H9 (cell line): ENCODE measurements at regions not wholly inside any gene's neighbourhood (a gene's known extent, or its start where the extent isn't known, plus 50 kb on each side); places are given as distances from the start of the nearest gene placed in this dataset.
A peak's percentile ranks its signal among the peaks of the same experiment; 100 is the strongest.

Source experiments
- DNase-seq: peaks from one replicate; pipeline ENCODE4 v3.0.0-alpha.2; 2017
- H2AFZ ChIP-seq: one replicate; pipeline ENCODE4 v1.6.1; 2013; ENCODE audit warnings: mild to moderate bottlenecking, low read length, control low read depth, moderate library complexity
- H2AK5ac ChIP-seq: 2 replicates; pipeline ENCODE4 v1.6.1; 2013; ENCODE audit warnings: low read length, control low read depth, mixed read lengths; ENCODE audit not compliant: insufficient read length
- H2BK120ac ChIP-seq: one replicate; pipeline ENCODE4 v1.6.1; 2013; ENCODE audit warnings: low read depth, mild to moderate bottlenecking, low read length, control low read depth, inconsistent platforms; ENCODE audit not compliant: poor library complexity, severe bottlenecking
- H2BK12ac ChIP-seq: 2 replicates; pipeline ENCODE4 v1.6.1; 2013; ENCODE audit warnings: low read length, control low read depth, mixed read lengths, low read depth; ENCODE audit not compliant: insufficient read length
- H2BK15ac ChIP-seq: 2 replicates; pipeline ENCODE4 v1.6.1; 2013; ENCODE audit warnings: low read depth, low read length, control low read depth
- H2BK20ac ChIP-seq: one replicate; pipeline ENCODE4 v1.6.1; 2013; ENCODE audit warnings: low read depth, mild to moderate bottlenecking, low read length, control low read depth, inconsistent platforms; ENCODE audit not compliant: poor library complexity, severe bottlenecking
- H2BK5ac ChIP-seq: 2 replicates; pipeline ENCODE4 v1.6.1; 2013; ENCODE audit warnings: low read length, control low read depth, mixed read lengths; ENCODE audit not compliant: insufficient read length
- H3K14ac ChIP-seq: 2 replicates; pipeline ENCODE4 v1.6.1; 2013; ENCODE audit warnings: low read length, control low read depth; ENCODE audit not compliant: insufficient read depth
- H3K18ac ChIP-seq: 2 replicates; pipeline ENCODE4 v1.6.1; 2013; ENCODE audit warnings: low read depth, mild to moderate bottlenecking, mixed read lengths, low read length, control low read depth; ENCODE audit not compliant: insufficient read length
- H3K23ac ChIP-seq: 2 replicates; pipeline ENCODE4 v1.6.1; 2013; ENCODE audit warnings: low read length, control low read depth, mixed read lengths, low read depth; ENCODE audit not compliant: insufficient read length
- H3K23me2 ChIP-seq: 2 replicates; pipeline ENCODE4 v1.6.1; 2013; ENCODE audit warnings: low read depth, mild to moderate bottlenecking, mixed read lengths, low read length, control low read depth; ENCODE audit not compliant: insufficient read length, poor library complexity, severe bottlenecking
- H3K27ac ChIP-seq: 2 replicates; pipeline ENCODE4 v1.5.1; 2013; ENCODE audit warnings: low read length, control low read depth, mixed read lengths, low read depth; ENCODE audit not compliant: insufficient read length
- H3K27me3 ChIP-seq: 2 replicates; pipeline ENCODE4 v1.6.1; 2013; ENCODE audit warnings: low read length, control low read depth, inconsistent platforms; ENCODE audit not compliant: insufficient read depth
- H3K4ac ChIP-seq: 2 replicates; pipeline ENCODE4 v1.6.1; 2013; ENCODE audit warnings: low read depth, mild to moderate bottlenecking, control low read depth, inconsistent platforms, low read length, moderate library complexity
- H3K4me1 ChIP-seq: 2 replicates; pipeline ENCODE4 v1.6.1; 2013; ENCODE audit warnings: low read length, control low read depth, inconsistent platforms; ENCODE audit not compliant: insufficient read depth
- H3K4me2 ChIP-seq: 2 replicates; pipeline ENCODE4 v1.6.1; 2013; ENCODE audit warnings: low read length, control low read depth, mixed read lengths; ENCODE audit not compliant: insufficient read length, insufficient read depth
- H3K56ac ChIP-seq: 2 replicates; pipeline ENCODE4 v1.6.1; 2013; ENCODE audit warnings: low read depth, mild to moderate bottlenecking, mixed read lengths, low read length, control low read depth; ENCODE audit not compliant: insufficient read length
- H3K79me1 ChIP-seq: 2 replicates; pipeline ENCODE4 v1.6.1; 2013; ENCODE audit warnings: low read depth, mild to moderate bottlenecking, moderate library complexity, low read length, control low read depth, inconsistent platforms; ENCODE audit not compliant: insufficient read depth, poor library complexity, severe bottlenecking
- H3K79me2 ChIP-seq: 2 replicates; pipeline ENCODE4 v1.6.1; 2013; ENCODE audit warnings: low read length, control low read depth, inconsistent platforms; ENCODE audit not compliant: insufficient read depth
- H3K9ac ChIP-seq: 2 replicates; pipeline ENCODE4 v1.6.1; 2013; ENCODE audit warnings: low read length, control low read depth, mixed read lengths; ENCODE audit not compliant: insufficient read length; ENCODE audit errors: extremely low read depth
- H3K9me3 ChIP-seq: one replicate; pipeline ENCODE4 v1.6.1; 2013; ENCODE audit warnings: low read depth, low read length, inconsistent platforms; ENCODE audit not compliant: control insufficient read depth
- H3T11ph ChIP-seq: one replicate; pipeline ENCODE4 v1.6.1; 2013; ENCODE audit warnings: mild to moderate bottlenecking, low read length, control low read depth, inconsistent platforms
- H4K20me1 ChIP-seq: one replicate; pipeline ENCODE4 v1.6.1; 2013; ENCODE audit not compliant: control insufficient read depth, insufficient read length, insufficient read depth
- H4K5ac ChIP-seq: 2 replicates; pipeline ENCODE4 v1.6.1; 2013; ENCODE audit warnings: low read depth, mild to moderate bottlenecking, mixed read lengths, low read length, control low read depth; ENCODE audit not compliant: insufficient read length
- H4K8ac ChIP-seq: replicated peaks from 2 replicates; pipeline ENCODE4 v1.6.1; 2013; ENCODE audit warnings: low read length, control low read depth, mixed read lengths, low read depth; ENCODE audit not compliant: insufficient read length
- H4K91ac ChIP-seq: 2 replicates; pipeline ENCODE4 v1.6.1; 2013; ENCODE audit warnings: low read depth, mild to moderate bottlenecking, moderate library complexity, mixed read lengths, low read length, control low read depth; ENCODE audit not compliant: insufficient read length
- H3K27ac Mint-ChIP-seq, 3 experiments: 2 replicates in 2 of 3; 3 replicates in 1 of 3; pipeline ENCODE4 v1.8.0; 2020 to 2021; ENCODE audit warnings: mixed read lengths in 3 of 3, mild to moderate bottlenecking in 1 of 3, moderate library complexity in 1 of 3
- H3K27me3 Mint-ChIP-seq: 2 replicates; pipeline ENCODE4 v1.8.0; 2021; ENCODE audit warnings: low read depth, mild to moderate bottlenecking, moderate library complexity, mixed read lengths
- H3K36me3 Mint-ChIP-seq, 3 experiments: 2 replicates in 2 of 3; 3 replicates in 1 of 3; pipeline ENCODE4 v1.8.0; 2020 to 2021; ENCODE audit warnings: low read depth in 3 of 3, mixed read lengths in 3 of 3; ENCODE audit not compliant: insufficient read depth in 1 of 3
- H3K4me1 Mint-ChIP-seq, 2 experiments: 2 replicates each; pipeline ENCODE4 v1.8.0; 2020; ENCODE audit warnings: mixed read lengths in 2 of 2
- H3K4me3 Mint-ChIP-seq, 2 experiments: 2 replicates in 1 of 2; 3 replicates in 1 of 2; pipeline ENCODE4 v1.8.0; 2020 to 2021; ENCODE audit warnings: mild to moderate bottlenecking in 2 of 2, mixed read lengths in 2 of 2, moderate library complexity in 1 of 2
- H3K9me3 Mint-ChIP-seq, 2 experiments: 2 replicates in 1 of 2; 3 replicates in 1 of 2; pipeline ENCODE4 v1.8.0; 2020; ENCODE audit warnings: mild to moderate bottlenecking in 2 of 2, mixed read lengths in 2 of 2, moderate library complexity in 1 of 2
- WGBS: extraction: QIAGEN DNeasy Blood & Tissue Kit; methylation state at CpG from one replicate; pipeline ENCODE4 v1.1.7; 2013; ENCODE audit warnings: missing lambda C conversion rate, low lambda C conversion rate, mixed read lengths; ENCODE audit not compliant: insufficient read length; ENCODE audit errors: extremely low coverage; 5-methylcytosine and 5-hydroxymethylcytosine counted together
- TF ChIP-seq, protein P1 (sequence below): fragments of 200-600 bp; sonication (generic); conservative IDR thresholded peaks from 3 replicates; pipeline ENCODE4 v1.8.0; 2021; ENCODE audit warnings: antibody characterized with exemption, mild to moderate bottlenecking

DNA sequence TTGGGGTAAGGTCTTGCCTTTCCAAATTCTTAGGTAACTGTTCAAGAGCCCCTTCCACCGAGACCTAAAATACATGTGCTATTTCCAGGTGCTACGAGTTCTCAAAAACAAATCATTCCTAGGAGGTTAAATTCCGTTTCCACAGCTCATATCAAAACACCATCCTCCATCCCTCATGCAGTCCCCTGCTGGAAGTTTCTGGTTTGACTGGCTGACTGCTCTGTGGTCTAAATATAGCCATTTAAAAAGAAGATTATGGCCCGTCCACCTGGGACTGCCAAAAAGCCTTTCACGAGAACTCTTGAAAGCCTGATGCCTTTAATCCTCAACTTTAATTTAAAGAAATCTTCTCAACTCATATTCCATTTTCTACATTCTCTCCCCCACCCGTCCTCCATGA is 201.5 kb upstream of the MYL2 start:
- no peaks in the 10 kb centered on the region for H3K27me3 Mint-ChIP-seq
- H4K91ac ChIP-seq, result no peak overlapping the region
- no peaks in the 10 kb centered on the region for H3K9me3 ChIP-seq
- H3K4me1 ChIP-seq, result no peaks in the 10 kb centered on the region
- no peak for DNase-seq
- H2BK5ac ChIP-seq, result no peak overlapping the region
- 100% methylated on average over 1 of the region's 6 CpGs for WGBS
- no peak overlapping the region for H2BK15ac ChIP-seq
- no peaks in the 10 kb centered on the region for H3K23me2 ChIP-seq
- no peak overlapping the region for H3K9ac ChIP-seq
- no peak overlapping the region for H2AFZ ChIP-seq
- no peaks in the 10 kb centered on the region for H3K79me2 ChIP-seq
- H3K18ac ChIP-seq, result no peak overlapping the region
- TF ChIP-seq, protein P1, sequence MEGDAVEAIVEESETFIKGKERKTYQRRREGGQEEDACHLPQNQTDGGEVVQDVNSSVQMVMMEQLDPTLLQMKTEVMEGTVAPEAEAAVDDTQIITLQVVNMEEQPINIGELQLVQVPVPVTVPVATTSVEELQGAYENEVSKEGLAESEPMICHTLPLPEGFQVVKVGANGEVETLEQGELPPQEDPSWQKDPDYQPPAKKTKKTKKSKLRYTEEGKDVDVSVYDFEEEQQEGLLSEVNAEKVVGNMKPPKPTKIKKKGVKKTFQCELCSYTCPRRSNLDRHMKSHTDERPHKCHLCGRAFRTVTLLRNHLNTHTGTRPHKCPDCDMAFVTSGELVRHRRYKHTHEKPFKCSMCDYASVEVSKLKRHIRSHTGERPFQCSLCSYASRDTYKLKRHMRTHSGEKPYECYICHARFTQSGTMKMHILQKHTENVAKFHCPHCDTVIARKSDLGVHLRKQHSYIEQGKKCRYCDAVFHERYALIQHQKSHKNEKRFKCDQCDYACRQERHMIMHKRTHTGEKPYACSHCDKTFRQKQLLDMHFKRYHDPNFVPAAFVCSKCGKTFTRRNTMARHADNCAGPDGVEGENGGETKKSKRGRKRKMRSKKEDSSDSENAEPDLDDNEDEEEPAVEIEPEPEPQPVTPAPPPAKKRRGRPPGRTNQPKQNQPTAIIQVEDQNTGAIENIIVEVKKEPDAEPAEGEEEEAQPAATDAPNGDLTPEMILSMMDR, result peak; percentile 41
- H3K4me2 ChIP-seq, result no peak overlapping the region
- no peak overlapping the region for H3K4me3 Mint-ChIP-seq
- H4K20me1 ChIP-seq, result no peaks in the 10 kb centered on the region
- H3K27ac ChIP-seq, result no peak overlapping the region
- no peak overlapping the region for H4K8ac ChIP-seq
- H2BK120ac ChIP-seq, result no peak overlapping the region
- H3K27ac Mint-ChIP-seq, result no peak overlapping the region; a peak in 1 of 7 replicates
- H2AK5ac ChIP-seq, result no peak overlapping the region
- no peaks in the 10 kb centered on the region; a peak in 1 of 5 replicates for H3K9me3 Mint-ChIP-seq
- no peak overlapping the region for H2BK20ac ChIP-seq
- H3K23ac ChIP-seq, result no peak overlapping the region
- no peak overlapping the region for H3K56ac ChIP-seq
- peaks cover 20 to 25% of the 10 kb centered on the region in 2 experiments for H3K4me1 Mint-ChIP-seq
- no peak overlapping the region for H3T11ph ChIP-seq
- no peaks in the 10 kb centered on the region for H3K79me1 ChIP-seq
- H2BK12ac ChIP-seq, result no peak overlapping the region
- H3K14ac ChIP-seq, result no peak overlapping the region
- H4K5ac ChIP-seq, result no peak overlapping the region
- H3K27me3 ChIP-seq, result no peaks in the 10 kb centered on the region
- H3K4ac ChIP-seq, result no peak overlapping the region
- H3K36me3 Mint-ChIP-seq, result peaks cover 0 to 5% (median 0%) of the 10 kb centered on the region in 3 experiments; a peak in 1 of 7 replicates
